ENCODE measurements at regions not wholly inside any gene's neighbourhood (a gene's known extent, or its start where the extent isn't known, plus 50 kb on each side); places are given as distances from the start of the nearest gene placed in this dataset.

DNA sequence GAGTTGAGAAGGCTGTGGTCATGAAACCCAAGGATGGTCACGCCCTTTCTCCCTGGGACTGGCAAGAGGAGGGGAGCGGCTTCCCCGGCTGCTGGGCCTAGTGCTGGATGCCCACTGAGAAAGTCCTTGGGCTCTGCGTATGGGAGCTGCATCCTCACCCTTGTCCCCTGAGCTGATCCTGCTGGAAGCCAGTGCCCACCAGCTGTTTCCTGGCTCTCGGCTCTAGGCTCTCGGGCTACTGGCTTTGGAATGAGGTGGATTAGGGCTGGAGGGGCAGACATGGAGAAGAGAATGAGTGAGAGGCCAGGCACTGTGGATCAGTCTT is 149.3 kb upstream of the PPP1R26 start:
- H3K4me3 ChIP-seq (ENCODE audit: insufficient read depth in 1 of 2, low read depth in 1 of 2, low read length in 2 of 2) = no peak overlapping the region

DNA sequence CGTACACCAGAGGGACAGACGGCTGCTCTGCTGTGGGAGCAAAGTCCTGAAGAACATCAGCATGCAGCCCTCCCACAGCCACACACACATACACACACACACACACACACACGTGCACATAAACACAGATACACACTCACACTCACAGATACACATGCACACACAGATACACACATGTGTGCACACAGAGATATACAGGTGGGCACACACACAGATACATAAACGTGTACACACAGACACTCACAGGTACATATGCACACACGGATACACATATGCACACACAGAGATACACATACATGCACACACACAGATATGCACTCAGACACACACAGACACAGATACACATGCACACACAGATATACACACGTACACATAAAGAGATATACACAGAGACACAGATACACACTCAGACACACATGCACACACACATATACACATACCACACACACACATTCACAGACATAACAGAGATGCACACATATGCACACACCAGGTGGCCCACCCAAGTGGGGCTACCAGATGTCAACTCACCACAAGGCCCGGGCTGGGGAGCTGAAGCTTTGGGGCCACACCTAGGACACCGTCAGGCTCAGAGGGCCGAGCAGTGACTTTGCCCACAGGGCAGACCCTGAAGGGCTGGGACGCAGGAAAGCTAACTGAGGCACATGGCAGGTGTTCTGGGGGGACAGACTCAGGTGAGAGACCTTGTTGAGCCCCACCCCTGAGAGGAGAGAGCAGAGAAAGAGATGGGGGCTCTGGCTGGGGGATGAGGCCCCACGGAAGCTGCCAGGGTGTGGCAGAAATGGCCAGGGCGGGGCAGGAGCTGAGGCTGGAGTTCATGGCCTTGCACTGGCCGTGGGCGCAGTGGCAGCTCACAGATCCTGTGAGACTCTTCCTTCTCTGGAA is 148.6 kb upstream of the PPP1R26 start:
- Histone ChIP-seq H3K36me3 (ENCODE audit: control insufficient read depth in 1 of 2, insufficient read depth in 2 of 2, low read depth in 1 of 2, low read length in 2 of 2) (no peaks in the 10 kb centered on the region), H3K4me2 (ENCODE audit: low read length, poor library complexity, severe bottlenecking) (no peak overlapping the region), H3K9ac (ENCODE audit: low read length) (no peak overlapping the region), H3K4ac (ENCODE audit: low read depth in 1 of 2, low read length in 2 of 2) (no peak overlapping the region), H3K27ac (ENCODE audit: low read length, poor library complexity, severe bottlenecking) (no peak overlapping the region), H2BK120ac (ENCODE audit: low read depth, low read length) (no peak overlapping the region), H3K4me3 (ENCODE audit: insufficient read depth in 1 of 2, low read depth in 1 of 2, low read length in 2 of 2) (no peak overlapping the region), H3K79me1 (replicated peaks; ENCODE audit: low read length, poor library complexity, severe bottlenecking) (no peaks in the 10 kb centered on the region), H2AFZ (ENCODE audit: low read depth, low read length) (no peak overlapping the region), H3K4me1 (ENCODE audit: control insufficient read depth, insufficient read depth, low read depth, low read length) (no peaks in the 10 kb centered on the region), H2BK5ac (ENCODE audit: low read depth, low read length, poor library complexity, severe bottlenecking) (no peak overlapping the region), H2AK5ac (ENCODE audit: low read length, severe bottlenecking) (no peak overlapping the region), H3K9me3 (ENCODE audit: control insufficient read depth, low read length) (peaks cover 7% of the 10 kb centered on the region), H3K18ac (ENCODE audit: low read depth in 1 of 2, low read length in 2 of 2) (no peak overlapping the region), H2BK12ac (ENCODE audit: low read length in 2 of 2) (no peak overlapping the region), H3K14ac (ENCODE audit: low read length in 2 of 2) (no peak overlapping the region), H2BK15ac (ENCODE audit: low read depth, poor library complexity, severe bottlenecking) (no peak overlapping the region), H3K27me3 (ENCODE audit: control insufficient read depth in 1 of 2, insufficient read depth in 1 of 2, low read length in 2 of 2) (no peaks in the 10 kb centered on the region), H4K8ac (ENCODE audit: low read length) (no peak overlapping the region), H4K91ac (ENCODE audit: low read length) (no peak overlapping the region), H3K23ac (ENCODE audit: low read length in 2 of 2) (no peak overlapping the region)
- DNase-seq = no peak
- 67% methylated on average over 14 of the region's 14 CpGs for WGBS

More for the DNA sequence above, 149.3 kb upstream of the PPP1R26 start:
- Histone ChIP-seq H3K79me1 (replicated peaks; ENCODE audit: low read length, poor library complexity, severe bottlenecking) (no peaks in the 10 kb centered on the region), H3K18ac (ENCODE audit: low read depth in 1 of 2, low read length in 2 of 2) (no peak overlapping the region), H3K36me3 (ENCODE audit: control insufficient read depth in 1 of 2, insufficient read depth in 2 of 2, low read depth in 1 of 2, low read length in 2 of 2) (no peaks in the 10 kb centered on the region), H3K4me1 (ENCODE audit: control insufficient read depth, insufficient read depth, low read depth, low read length) (no peaks in the 10 kb centered on the region), H3K14ac (ENCODE audit: low read length in 2 of 2) (no peak overlapping the region), H3K27ac (ENCODE audit: low read length, poor library complexity, severe bottlenecking) (no peak overlapping the region), H3K23ac (ENCODE audit: low read length in 2 of 2) (no peak overlapping the region), H3K9me3 (ENCODE audit: control insufficient read depth, low read length) (peaks cover 7% of the 10 kb centered on the region), H2AFZ (ENCODE audit: low read depth, low read length) (no peak overlapping the region), H2BK5ac (ENCODE audit: low read depth, low read length, poor library complexity, severe bottlenecking) (no peak overlapping the region), H2AK5ac (ENCODE audit: low read length, severe bottlenecking) (no peak overlapping the region), H3K4me2 (ENCODE audit: low read length, poor library complexity, severe bottlenecking) (no peak overlapping the region), H2BK12ac (ENCODE audit: low read length in 2 of 2) (no peak overlapping the region), H2BK120ac (ENCODE audit: low read depth, low read length) (no peak overlapping the region), H4K8ac (ENCODE audit: low read length) (no peak overlapping the region), H3K27me3 (ENCODE audit: control insufficient read depth in 1 of 2, insufficient read depth in 1 of 2, low read length in 2 of 2) (no peaks in the 10 kb centered on the region), H4K91ac (ENCODE audit: low read length) (no peak overlapping the region), H3K9ac (ENCODE audit: low read length) (no peak overlapping the region), H2BK15ac (ENCODE audit: low read depth, poor library complexity, severe bottlenecking) (no peak overlapping the region), H3K4ac (ENCODE audit: low read depth in 1 of 2, low read length in 2 of 2) (no peak overlapping the region)
- 80% methylated on average over 6 of the region's 6 CpGs for WGBS
- no peak for DNase-seq

DNA sequence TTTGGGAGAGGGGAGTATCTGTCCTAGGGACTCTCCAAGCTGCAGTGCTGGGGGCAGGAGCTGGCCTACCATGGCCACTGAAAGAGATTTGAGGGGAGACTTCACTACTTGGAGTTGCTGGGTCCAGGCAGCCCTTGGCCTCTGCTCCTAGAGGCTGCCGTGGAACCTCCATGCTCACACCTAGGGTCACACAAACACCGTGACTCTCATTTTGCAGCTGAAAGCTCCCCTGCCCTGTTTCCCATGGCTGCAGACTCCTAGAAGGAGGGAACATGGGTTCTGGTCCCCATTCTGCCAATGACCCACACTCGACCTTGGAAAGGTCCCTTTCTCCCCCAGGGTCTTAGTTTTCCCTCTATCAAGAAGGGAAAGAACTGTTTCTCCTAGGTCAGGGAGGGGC is 147.1 kb upstream of the PPP1R26 start:
- Histone ChIP-seq H3K18ac (ENCODE audit: low read depth in 1 of 2, low read length in 2 of 2) (no peak overlapping the region), H3K23ac (ENCODE audit: low read length in 2 of 2) (no peak overlapping the region), H2AFZ (ENCODE audit: low read depth, low read length) (no peak overlapping the region), H4K91ac (ENCODE audit: low read length) (no peak overlapping the region), H2BK15ac (ENCODE audit: low read depth, poor library complexity, severe bottlenecking) (no peak overlapping the region), H3K27ac (ENCODE audit: low read length, poor library complexity, severe bottlenecking) (no peak overlapping the region), H3K4me2 (ENCODE audit: low read length, poor library complexity, severe bottlenecking) (no peak overlapping the region), H3K9me3 (ENCODE audit: control insufficient read depth, low read length) (peaks cover 4% of the 10 kb centered on the region), H3K14ac (ENCODE audit: low read length in 2 of 2) (no peak overlapping the region), H3K4me1 (ENCODE audit: control insufficient read depth, insufficient read depth, low read depth, low read length) (peaks cover 1% of the 10 kb centered on the region), H3K4me3 (ENCODE audit: insufficient read depth in 1 of 2, low read depth in 1 of 2, low read length in 2 of 2) (no peak overlapping the region), H2BK120ac (ENCODE audit: low read depth, low read length) (no peak overlapping the region), H2BK5ac (ENCODE audit: low read depth, low read length, poor library complexity, severe bottlenecking) (no peak overlapping the region), H3K27me3 (ENCODE audit: control insufficient read depth in 1 of 2, insufficient read depth in 1 of 2, low read length in 2 of 2) (no peaks in the 10 kb centered on the region), H3K9ac (ENCODE audit: low read length) (no peak overlapping the region), H3K79me1 (replicated peaks; ENCODE audit: low read length, poor library complexity, severe bottlenecking) (no peaks in the 10 kb centered on the region), H2AK5ac (ENCODE audit: low read length, severe bottlenecking) (no peak overlapping the region), H3K4ac (ENCODE audit: low read depth in 1 of 2, low read length in 2 of 2) (no peak overlapping the region), H2BK12ac (ENCODE audit: low read length in 2 of 2) (no peak overlapping the region), H4K8ac (ENCODE audit: low read length) (no peak overlapping the region), H3K36me3 (ENCODE audit: control insufficient read depth in 1 of 2, insufficient read depth in 2 of 2, low read depth in 1 of 2, low read length in 2 of 2) (no peaks in the 10 kb centered on the region)
- DNase-seq = no peak
- 75% methylated on average over 2 of the region's 3 CpGs for WGBS

DNA sequence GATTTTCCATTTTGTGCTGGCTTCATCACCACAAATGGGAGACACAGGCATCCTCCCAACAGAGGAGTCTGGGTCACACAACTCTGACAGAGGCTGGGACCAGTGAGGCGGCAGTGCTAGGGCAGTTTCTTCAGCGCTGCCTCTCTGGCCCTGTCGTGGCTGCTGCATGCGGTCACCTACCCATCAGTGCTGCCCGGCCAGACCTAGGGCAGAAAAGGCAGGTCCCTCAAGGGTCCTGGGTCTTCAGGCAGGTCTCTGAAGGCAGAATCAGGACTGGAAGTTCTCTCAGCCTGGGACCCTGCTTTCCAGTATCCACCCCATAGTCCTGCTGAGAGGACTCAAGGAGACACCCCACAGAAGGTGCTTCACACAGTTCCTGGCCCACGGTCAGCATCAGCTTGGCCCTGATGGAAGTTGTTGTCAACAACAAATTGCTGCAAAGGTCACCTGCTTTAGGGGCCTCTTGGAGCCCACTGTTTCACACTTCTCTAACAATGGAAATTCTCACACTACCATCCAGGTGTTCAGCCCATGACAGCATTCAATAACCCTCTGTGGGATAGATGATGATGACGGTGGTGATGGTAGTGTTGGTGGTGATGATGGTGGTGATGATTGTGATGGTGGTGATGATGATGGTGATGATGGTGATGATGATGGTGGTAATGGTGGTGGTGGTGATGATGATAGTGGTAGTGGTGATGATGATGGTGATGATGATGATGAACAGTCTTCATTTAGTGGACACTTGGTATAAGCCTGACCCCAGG is 146.4 kb upstream of the PPP1R26 start:
- Histone ChIP-seq H2BK5ac (ENCODE audit: low read depth, low read length, poor library complexity, severe bottlenecking) (no peak overlapping the region), H2BK120ac (ENCODE audit: low read depth, low read length) (no peak overlapping the region), H4K91ac (ENCODE audit: low read length) (no peak overlapping the region), H4K8ac (ENCODE audit: low read length) (no peak overlapping the region), H2BK12ac (ENCODE audit: low read length in 2 of 2) (no peak overlapping the region), H3K18ac (ENCODE audit: low read depth in 1 of 2, low read length in 2 of 2) (no peak overlapping the region), H3K4ac (ENCODE audit: low read depth in 1 of 2, low read length in 2 of 2) (no peak overlapping the region), H3K9me3 (ENCODE audit: control insufficient read depth, low read length) (no peaks in the 10 kb centered on the region), H3K4me1 (ENCODE audit: control insufficient read depth, insufficient read depth, low read depth, low read length) (peaks cover 1% of the 10 kb centered on the region), H3K79me1 (replicated peaks; ENCODE audit: low read length, poor library complexity, severe bottlenecking) (no peaks in the 10 kb centered on the region), H3K23ac (ENCODE audit: low read length in 2 of 2) (no peak overlapping the region), H3K14ac (ENCODE audit: low read length in 2 of 2) (no peak overlapping the region), H3K9ac (ENCODE audit: low read length) (no peak overlapping the region), H3K27ac (ENCODE audit: low read length, poor library complexity, severe bottlenecking) (no peak overlapping the region), H3K36me3 (ENCODE audit: control insufficient read depth in 1 of 2, insufficient read depth in 2 of 2, low read depth in 1 of 2, low read length in 2 of 2) (no peaks in the 10 kb centered on the region), H3K27me3 (ENCODE audit: control insufficient read depth in 1 of 2, insufficient read depth in 1 of 2, low read length in 2 of 2) (no peaks in the 10 kb centered on the region), H2AK5ac (ENCODE audit: low read length, severe bottlenecking) (no peak overlapping the region), H2BK15ac (ENCODE audit: low read depth, poor library complexity, severe bottlenecking) (no peak overlapping the region), H3K4me3 (ENCODE audit: insufficient read depth in 1 of 2, low read depth in 1 of 2, low read length in 2 of 2) (no peak overlapping the region), H2AFZ (ENCODE audit: low read depth, low read length) (peak overlapping the region; percentile 10), H3K4me2 (ENCODE audit: low read length, poor library complexity, severe bottlenecking) (no peak overlapping the region)
- 92% methylated on average over 7 of the region's 7 CpGs for WGBS
- DNase-seq = no peak

Measured in mesenchymal stem cell (in vitro differentiated cells and primary cell).